HEK293 (cell line): ENCODE measurements at regions not wholly inside any gene's neighbourhood (a gene's known extent, or its start where the extent isn't known, plus 50 kb on each side); places are given as distances from the start of the nearest gene placed in this dataset.

Source experiments
- CTCF ChIA-PET: fragments of 350-600 bp; formaldehyde crosslinking; extraction: SDS; loops from one replicate; lab custom pipeline; 2021; ENCODE audit warnings: antibody characterized with exemption; lab: Yijun Ruan, JAX
- POLR2A ChIA-PET: fragments of 300-600 bp; formaldehyde crosslinking; extraction: SDS; loops from one replicate; lab custom pipeline; 2020; ENCODE audit warnings: antibody characterized with exemption, inconsistent platforms; lab: Yijun Ruan, JAX
- H3K27ac ChIP-seq: fragments of 200-500 bp; sonication (Bioruptor generic); 2 replicates; pipeline ENCODE4 v1.5.1; 2014; ENCODE audit warnings: low read depth, low read length, control low read depth, inconsistent platforms; ENCODE audit errors: extremely low read depth
- H3K36me3 ChIP-seq, 2 experiments: fragments of 200-500 bp in 1 of 2; sonication (Bioruptor generic) in 1 of 2; 1 replicate in 1 of 2; 2 replicates in 1 of 2; pipeline ENCODE4 v1.5.1; 2014 to 2017; ENCODE audit warnings: inconsistent platforms in 2 of 2, low read length in 2 of 2; ENCODE audit not compliant: control insufficient read depth in 2 of 2, insufficient read depth in 1 of 2
- H3K4me1 ChIP-seq: fragments of 200-500 bp; sonication (Bioruptor generic); 2 replicates; pipeline ENCODE4 v1.5.1; 2014; ENCODE audit warnings: mild to moderate bottlenecking, low read length, inconsistent platforms; ENCODE audit not compliant: control insufficient read depth, insufficient read depth
- H3K4me3 ChIP-seq: 2 replicates; pipeline ENCODE4 v1.5.1; 2011; ENCODE audit warnings: low read depth, mild to moderate bottlenecking, control low read depth, low read length, moderate library complexity
- H3K9me3 ChIP-seq: fragments of 200-500 bp; sonication (Bioruptor generic); 2 replicates; pipeline ENCODE4 v1.5.1; 2014; ENCODE audit warnings: low read depth, low read length, inconsistent platforms; ENCODE audit not compliant: control insufficient read depth, insufficient read depth
- BCL6B ChIP-seq: fragments of 450-650 bp; formaldehyde crosslinking; IDR thresholded peaks from 2 replicates; pipeline ENCODE4 v1.5.1; 2017; ENCODE audit warnings: missing biosample characterization, missing genetic modification characterization
- EGR2 ChIP-seq: fragments of 450-650 bp; formaldehyde crosslinking; IDR thresholded peaks from 2 replicates; pipeline ENCODE4 v1.5.1; 2016; ENCODE audit warnings: low read depth, missing biosample characterization, missing genetic modification characterization
- GFI1B ChIP-seq: fragments of 450-650 bp; formaldehyde crosslinking; IDR thresholded peaks from 2 replicates; pipeline ENCODE4 v1.5.1; 2016; ENCODE audit warnings: missing biosample characterization, missing genetic modification characterization
- KLF9 ChIP-seq: fragments of 450-650 bp; formaldehyde crosslinking; IDR thresholded peaks from 2 replicates; pipeline ENCODE4 v1.5.1; 2016; ENCODE audit warnings: missing biosample characterization, missing genetic modification characterization, low read depth
- PRDM6 ChIP-seq: fragments of 450-650 bp; formaldehyde crosslinking; IDR thresholded peaks from 2 replicates; pipeline ENCODE4 v1.5.1; 2017; ENCODE audit warnings: missing biosample characterization, missing genetic modification characterization
- REST ChIP-seq: fragments of 450-650 bp; formaldehyde crosslinking; IDR thresholded peaks from 2 replicates; pipeline ENCODE4 v1.5.1; 2016; ENCODE audit warnings: missing biosample characterization, missing genetic modification characterization
- SCRT2 ChIP-seq: fragments of 450-650 bp; formaldehyde crosslinking; IDR thresholded peaks from 2 replicates; pipeline ENCODE4 v1.5.1; 2016; ENCODE audit warnings: missing biosample characterization, missing genetic modification characterization
- ZBTB48 ChIP-seq: fragments of 450-650 bp; formaldehyde crosslinking; IDR thresholded peaks from 2 replicates; pipeline ENCODE4 v1.5.1; 2016; ENCODE audit warnings: missing biosample characterization, missing genetic modification characterization
- ZFP3 ChIP-seq: fragments of 450-650 bp; formaldehyde crosslinking; IDR thresholded peaks from 2 replicates; pipeline ENCODE4 v1.5.1; 2016; ENCODE audit warnings: low read depth, missing biosample characterization, missing genetic modification characterization
- ZNF114 ChIP-seq: fragments of 450-650 bp; formaldehyde crosslinking; IDR thresholded peaks from 2 replicates; pipeline ENCODE4 v1.5.0; 2017; ENCODE audit warnings: missing biosample characterization, missing genetic modification characterization
- ZNF157 ChIP-seq: fragments of 450-650 bp; formaldehyde crosslinking; IDR thresholded peaks from 2 replicates; pipeline ENCODE4 v1.5.1; 2016; ENCODE audit warnings: missing biosample characterization, missing genetic modification characterization
- ZNF302 ChIP-seq: fragments of 450-650 bp; formaldehyde crosslinking; IDR thresholded peaks from 2 replicates; pipeline ENCODE4 v1.5.1; 2016; ENCODE audit warnings: missing biosample characterization, missing genetic modification characterization, low read depth
- ZNF311 ChIP-seq: fragments of 450-650 bp; formaldehyde crosslinking; IDR thresholded peaks from 2 replicates; pipeline ENCODE4 v1.5.1; 2017; ENCODE audit warnings: missing biosample characterization, missing genetic modification characterization, borderline replicate concordance
- ZNF324 ChIP-seq: fragments of 450-650 bp; formaldehyde crosslinking; IDR thresholded peaks from 2 replicates; pipeline ENCODE4 v1.5.1; 2016; ENCODE audit warnings: missing biosample characterization, missing genetic modification characterization
- ZNF335 ChIP-seq: fragments of 450-650 bp; formaldehyde crosslinking; conservative IDR thresholded peaks from 2 replicates; pipeline ENCODE4 v1.5.1; 2016; ENCODE audit warnings: missing biosample characterization, missing genetic modification characterization
- ZNF548 ChIP-seq: fragments of 450-650 bp; formaldehyde crosslinking; IDR thresholded peaks from 2 replicates; pipeline ENCODE4 v1.5.1; 2016; ENCODE audit warnings: missing biosample characterization, missing genetic modification characterization
- ZNF549 ChIP-seq: fragments of 450-650 bp; IDR thresholded peaks from 2 replicates; pipeline ENCODE4 v1.5.1; 2018; ENCODE audit warnings: missing biosample characterization, missing genetic modification characterization, mild to moderate bottlenecking, inconsistent platforms, moderate library complexity
- ZNF621 ChIP-seq: fragments of 450-650 bp; formaldehyde crosslinking; IDR thresholded peaks from 2 replicates; pipeline ENCODE4 v1.5.1; 2017; ENCODE audit warnings: missing biosample characterization, missing genetic modification characterization
- ZNF645 ChIP-seq: fragments of 450-650 bp; formaldehyde crosslinking; IDR thresholded peaks from 2 replicates; pipeline ENCODE4; 2016; ENCODE audit warnings: missing biosample characterization, missing genetic modification characterization
- ZNF843 ChIP-seq: fragments of 450-650 bp; formaldehyde crosslinking; IDR thresholded peaks from 2 replicates; pipeline ENCODE4 v1.5.1; 2016; ENCODE audit warnings: missing biosample characterization, missing genetic modification characterization

- TF ChIP-seq PRDM6 (tag by site-specific recombination) (no peak), REST (no peak), ZNF335 (no peak), ZNF621 (tag by site-specific recombination) (no peak), ZFP3 (tag by site-specific recombination) (no peak), EGR2 (tag by site-specific recombination) (no peak), ZNF302 (tag by site-specific recombination) (no peak), GFI1B (tag by site-specific recombination) (no peak)
Observed at GRCh38 chr5:89374818-89375521, 492.0 kb upstream of the MEF2C start (continued).

- ChIA-PET POLR2A (no interaction called here), CTCF (interaction anchor here (0.8 kb wide), 1 partner anchor 647 kb away, joined by 3 read pairs; no protein-coding TSS in a partner anchor)
- no peak overlapping the region for H3K27ac ChIP-seq
Observed at GRCh38 chr5:89374144-89374784, 491.3 kb upstream of the MEF2C start.

More at GRCh38 chr5:89374144-89374784, 491.3 kb upstream of the MEF2C start:
- TF ChIP-seq ZNF311 (tag by site-specific recombination) (no peak), KLF9 (tag by site-specific recombination) (no peak), ZNF114 (tag by site-specific recombination) (no peak), ZNF645 (tag by site-specific recombination) (no peak), SCRT2 (tag by site-specific recombination) (no peak), ZNF548 (tag by site-specific recombination) (no peak), ZBTB48 (tag by site-specific recombination) (no peak), ZNF324 (tag by site-specific recombination) (no peak), ZNF843 (tag by site-specific recombination) (no peak), ZNF549 (no peak), BCL6B (tag by site-specific recombination) (no peak), ZNF157 (tag by site-specific recombination) (no peak)
- Histone ChIP-seq H3K9me3 (no peaks in the 10 kb centered on the region), H3K4me3 (no peak overlapping the region), H3K36me3 (no peaks in the 10 kb centered on the region), H3K4me1 (no peaks in the 10 kb centered on the region)
